HG03095 (cell line): ENCODE measurements at regions not wholly inside any gene's neighbourhood (a gene's known extent, or its start where the extent isn't known, plus 50 kb on each side); places are given as distances from the start of the nearest gene placed in this dataset.
"Not testable (repeated sequence)": the region's sequence is repeated elsewhere in the genome, so short reads cannot be mapped to it uniquely, and the experiment has no call there.

Source experiments
- ATAC-seq: cut with Tn5 transposase; IDR thresholded peaks from one replicate; pipeline ENCODE4 v1.9.1; 2021; ENCODE audit warnings: moderate library complexity; ENCODE audit not compliant: unreplicated experiment

- ATAC-seq = no peak
These were observed 51.9 kb upstream of the TCERG1L start for GRCh38 chr10:131363416-131363815.

GRCh38 chr10:131371571-131371970 lies 60.0 kb upstream of the TCERG1L start:
- no peak for ATAC-seq

GRCh38 chr10:131381576-131381975 lies 70.1 kb upstream of the TCERG1L start:
- ATAC-seq = no peak

DNA sequence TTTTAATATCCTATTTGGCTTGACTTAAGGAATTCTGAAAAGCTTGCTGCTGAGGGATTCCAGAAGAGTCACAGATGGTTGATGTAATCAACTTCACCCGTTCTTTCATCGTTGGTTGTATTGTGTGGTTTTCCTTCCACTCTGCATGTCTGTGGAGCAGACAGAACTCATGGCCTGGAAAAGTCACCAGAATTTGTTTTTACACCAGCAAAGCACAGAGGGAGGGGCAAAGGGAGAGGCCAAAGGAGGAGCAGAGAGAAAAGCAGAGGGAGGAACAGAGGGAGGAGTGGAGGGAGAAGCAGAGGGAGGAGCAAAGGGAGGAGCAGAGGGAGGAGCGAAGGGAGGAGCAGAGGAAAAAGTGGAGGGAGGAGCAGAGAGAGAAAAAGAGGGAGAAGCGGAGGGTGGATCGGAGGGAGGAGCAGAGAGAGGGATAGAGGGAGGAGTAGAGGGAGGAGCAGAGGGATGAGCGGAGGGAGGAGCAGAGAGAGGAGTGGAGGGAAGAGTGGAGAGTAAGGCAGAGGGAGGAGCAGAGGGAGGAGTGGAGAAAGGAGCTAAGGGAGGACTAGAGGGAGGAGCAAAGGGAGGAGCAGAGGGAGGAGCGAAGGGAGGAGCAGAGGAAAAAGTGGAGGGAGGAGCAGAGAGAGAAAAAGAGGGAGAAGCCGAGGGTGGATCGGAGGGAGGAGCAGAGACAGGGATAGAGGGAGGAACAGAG lies 73.8 kb upstream of the TCERG1L start:
- ATAC-seq = not testable (repeated sequence)

GRCh38 chr10:131387018-131387529 lies 75.6 kb upstream of the TCERG1L start:
- no peak for ATAC-seq

- ATAC-seq = no peak
These were observed 80.4 kb upstream of the TCERG1L start for GRCh38 chr10:131391936-131392335.

DNA sequence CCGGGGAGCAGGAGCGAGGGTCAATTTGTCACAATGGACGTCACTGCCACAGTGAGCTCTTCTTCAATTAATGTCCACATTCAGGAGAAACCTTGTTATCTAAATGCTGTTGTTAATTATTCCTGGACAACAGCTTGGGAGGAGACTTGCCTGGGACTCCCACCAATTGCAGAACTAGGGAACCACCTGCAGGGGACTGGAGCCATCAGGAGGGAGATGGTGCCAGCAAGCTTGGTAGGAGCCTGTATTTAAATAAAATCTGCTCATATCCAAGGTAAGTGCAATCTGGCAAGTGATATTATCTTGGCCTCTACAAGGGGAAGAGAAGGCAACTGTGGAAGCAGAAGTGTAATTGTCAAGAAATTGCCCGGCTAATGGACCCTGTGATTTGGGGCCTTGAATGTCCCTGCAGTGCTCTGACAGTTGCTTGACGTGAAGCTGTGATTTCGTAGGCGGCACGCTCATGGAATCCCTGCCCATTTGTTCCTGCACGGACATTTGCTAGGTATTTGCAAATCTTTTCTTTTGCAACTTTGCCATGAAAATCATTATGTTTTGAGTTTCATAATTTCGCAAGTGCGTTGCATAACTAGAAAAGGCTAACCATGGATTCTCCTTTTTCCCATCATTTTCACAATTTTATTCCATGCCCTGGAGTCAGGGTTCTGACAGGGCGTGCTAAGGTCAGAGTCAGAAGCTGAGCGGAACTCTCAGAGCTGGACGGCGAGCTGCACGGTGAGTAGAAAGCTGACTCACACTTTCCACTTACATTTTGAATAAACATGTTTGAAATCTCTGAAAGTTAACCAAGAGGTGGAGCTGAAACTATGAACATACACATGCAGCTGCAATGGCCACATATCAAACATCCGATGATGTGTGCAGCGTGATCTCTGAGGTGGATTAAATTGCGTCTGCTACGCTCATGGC lies 84.9 kb upstream of the TCERG1L start:
- ATAC-seq = no peak

GRCh38 chr10:131398166-131398565 lies 86.6 kb upstream of the TCERG1L start:
- no peak for ATAC-seq

DNA sequence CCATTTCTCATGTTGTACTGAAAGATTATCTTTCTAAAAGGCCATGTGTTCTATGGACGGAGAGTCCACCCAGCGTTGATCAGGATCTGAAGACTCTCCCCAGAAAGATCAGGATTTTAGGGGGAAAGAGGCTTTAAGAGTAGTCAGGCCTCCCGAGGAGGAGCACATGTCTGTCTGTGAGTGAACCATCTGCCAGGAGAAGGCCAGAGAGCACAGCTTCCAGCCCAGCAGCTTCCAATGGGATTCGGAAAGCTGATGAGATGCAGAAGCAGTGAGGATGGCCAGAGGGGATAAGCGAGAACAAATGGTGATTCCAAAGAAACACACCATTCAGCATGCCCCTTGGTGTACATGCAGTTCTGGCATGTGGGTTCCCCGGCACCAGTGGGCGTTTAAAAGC lies 88.5 kb upstream of the TCERG1L start:
- no peak for ATAC-seq

DNA sequence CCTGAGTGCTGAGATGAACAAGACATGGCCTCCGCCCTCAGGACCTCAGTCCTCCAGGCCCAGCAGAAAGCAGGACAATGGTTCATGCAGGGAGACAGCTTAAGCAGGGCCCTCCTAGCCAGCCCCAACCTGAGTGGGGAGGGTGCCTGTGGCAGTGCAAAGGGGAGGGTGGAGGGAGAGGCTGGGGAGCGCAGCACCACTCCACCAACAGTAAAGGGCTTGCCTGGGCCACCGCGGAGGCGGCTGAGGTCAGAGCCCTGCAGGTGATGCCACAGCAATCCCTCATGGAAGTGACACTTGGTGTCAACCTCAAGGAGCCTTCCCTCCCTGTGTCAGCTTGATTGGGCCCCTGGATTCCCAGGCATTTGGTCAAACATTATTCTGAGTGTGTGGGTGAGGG lies 89.0 kb upstream of the TCERG1L start:
- no peak for ATAC-seq

- ATAC-seq = no peak
These were observed 91.5 kb upstream of the TCERG1L start for GRCh38 chr10:131402771-131403650.

DNA sequence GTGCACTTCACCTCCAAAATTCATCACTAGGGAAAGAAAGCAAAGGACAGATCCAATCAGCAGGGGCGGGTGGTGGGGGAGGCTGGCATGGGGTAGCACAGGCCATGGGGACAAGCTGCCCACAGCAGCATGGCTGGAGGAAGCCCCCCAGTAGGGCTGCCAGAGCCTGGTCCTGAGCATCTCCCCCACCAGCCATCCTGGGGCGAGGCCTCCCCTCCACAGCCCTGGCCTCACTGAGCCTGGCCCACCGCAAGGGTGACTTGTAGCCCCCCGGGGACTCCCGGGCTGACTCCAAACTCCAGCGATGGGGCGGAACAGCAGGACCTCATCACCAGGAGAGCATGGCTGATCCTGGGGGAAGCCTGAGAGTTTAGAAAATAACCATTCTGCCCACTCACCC lies 92.4 kb upstream of the TCERG1L start:
- no peak for ATAC-seq

- no peak for ATAC-seq
These were observed 93.4 kb upstream of the TCERG1L start for GRCh38 chr10:131404886-131405285.

GRCh38 chr10:131406676-131407392 lies 95.3 kb upstream of the TCERG1L start:
- ATAC-seq = no peak

- ATAC-seq = no peak
These were observed 107.2 kb upstream of the TCERG1L start for GRCh38 chr10:131418681-131419080.

DNA sequence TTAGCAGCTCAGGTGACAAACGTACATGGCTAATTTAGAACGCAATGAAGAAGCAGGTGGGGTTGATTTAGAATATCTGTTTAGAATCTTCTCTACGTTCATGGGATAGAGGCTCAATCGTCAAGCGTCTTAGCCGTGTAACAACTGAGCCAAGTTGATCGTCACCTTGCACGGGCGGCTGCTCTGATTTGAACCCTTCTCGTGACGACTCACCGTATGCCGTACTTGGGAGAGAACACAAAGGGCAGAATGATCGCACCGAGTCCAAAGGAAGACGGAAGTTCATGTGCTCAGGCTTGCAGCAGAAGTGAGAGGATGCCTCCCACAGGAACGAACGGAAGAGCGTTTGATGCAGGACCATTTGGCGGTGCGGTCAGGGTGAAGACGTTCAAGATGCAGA lies 108.3 kb upstream of the TCERG1L start:
- ATAC-seq = no peak

GRCh38 chr10:131420867-131421266 lies 109.3 kb upstream of the TCERG1L start:
- no peak for ATAC-seq

DNA sequence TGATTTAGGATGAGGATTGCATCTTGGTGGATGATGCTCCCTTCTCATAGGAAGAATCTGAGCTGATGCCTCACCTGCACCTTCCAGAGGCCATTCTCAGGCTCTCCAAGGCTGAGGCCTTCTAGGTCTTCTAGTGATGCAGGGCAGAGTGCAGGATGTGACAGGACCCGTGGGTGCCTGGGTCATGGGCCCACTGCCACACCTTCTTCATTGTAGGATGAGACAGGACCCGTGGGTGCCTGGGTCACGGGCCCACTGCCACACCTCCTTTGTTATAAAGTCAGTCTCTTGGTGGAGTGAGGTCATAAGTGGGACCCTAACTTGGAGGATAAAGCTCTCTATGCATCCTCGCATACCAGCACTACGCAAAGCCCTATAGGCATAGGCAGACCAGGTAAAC lies 109.9 kb upstream of the TCERG1L start:
- no peak for ATAC-seq

- no peak for ATAC-seq
These were observed 111.2 kb upstream of the TCERG1L start for GRCh38 chr10:131422731-131423130.

GRCh38 chr10:131424053-131424452 lies 112.5 kb upstream of the TCERG1L start:
- ATAC-seq = no peak
